ENCODE measurements at regions not wholly inside any gene's neighbourhood (a gene's known extent, or its start where the extent isn't known, plus 50 kb on each side); places are given as distances from the start of the nearest gene placed in this dataset.
"Not testable (repeated sequence)": the region's sequence is repeated elsewhere in the genome, so short reads cannot be mapped to it uniquely, and the experiment has no call there.

- Histone ChIP-seq H3K36me3 (ENCODE audit: control insufficient read depth, insufficient read depth, low read length) (no peaks in the 10 kb centered on the region), H3K27me3 (ENCODE audit: control insufficient read depth, insufficient read depth, low read length) (peaks cover 1% of the 10 kb centered on the region), H3K27ac (ENCODE audit: insufficient read depth, low read length, poor library complexity, severe bottlenecking) (no peak overlapping the region), H3K4me3 (ENCODE audit: low read depth, low read length) (no peak overlapping the region), H3K9me3 (ENCODE audit: control insufficient read depth in 2 of 2, low read length in 2 of 2) (no peaks in the 10 kb centered on the region), H3K4me1 (ENCODE audit: control insufficient read depth, insufficient read depth, low read length, poor library complexity, severe bottlenecking) (no peaks in the 10 kb centered on the region)
- peaks cover 16% of the 10 kb centered on the region for H3K27me3 Mint-ChIP-seq
- H3K4me1 Mint-ChIP-seq = no peaks in the 10 kb centered on the region
- peaks cover 0 to 3% (median 0%) of the 10 kb centered on the region in 7 donors for H3K9me3 Mint-ChIP-seq
- DNase-seq = no peak
- H3K36me3 Mint-ChIP-seq = no peaks in the 10 kb centered on the region
- no peak overlapping the region for H3K27ac Mint-ChIP-seq
- ATAC-seq (ENCODE audit: low read depth in 2 of 2) = no peak
- no peak overlapping the region for H3K4me3 Mint-ChIP-seq
These were observed 71.6 kb upstream of the HSPB3 start for GRCh38 chr5:54383941-54384340.

GRCh38 chr5:54383225-54383901 lies 72.1 kb upstream of the HSPB3 start:
- no peaks in the 10 kb centered on the region for H3K4me1 Mint-ChIP-seq
- DNase-seq (no peak), ATAC-seq (ENCODE audit: low read depth in 2 of 2) (no peak)
- peaks cover 1% of the 10 kb centered on the region for H3K27me3 ChIP-seq (ENCODE audit: control insufficient read depth, insufficient read depth, low read length)
- H3K9me3 Mint-ChIP-seq = peaks cover 0 to 3% (median 0%) of the 10 kb centered on the region in 7 donors
- H3K4me3 Mint-ChIP-seq = no peak overlapping the region
- peaks cover 16% of the 10 kb centered on the region for H3K27me3 Mint-ChIP-seq
- H3K36me3 Mint-ChIP-seq = no peaks in the 10 kb centered on the region
- no peak overlapping the region for H3K27ac ChIP-seq (ENCODE audit: insufficient read depth, low read length, poor library complexity, severe bottlenecking)
- H3K4me3 ChIP-seq (ENCODE audit: low read depth, low read length) = no peak overlapping the region
- H3K27ac Mint-ChIP-seq = no peak overlapping the region
- H3K4me1 ChIP-seq (ENCODE audit: control insufficient read depth, insufficient read depth, low read length, poor library complexity, severe bottlenecking) = no peaks in the 10 kb centered on the region
- no peaks in the 10 kb centered on the region for H3K36me3 ChIP-seq (ENCODE audit: control insufficient read depth, insufficient read depth, low read length)
- no peaks in the 10 kb centered on the region for H3K9me3 ChIP-seq (ENCODE audit: control insufficient read depth in 2 of 2, low read length in 2 of 2)

- H3K27me3 ChIP-seq (ENCODE audit: control insufficient read depth, insufficient read depth, low read length); H3K4me3 ChIP-seq (ENCODE audit: low read depth, low read length); H3K4me3 Mint-ChIP-seq; ATAC-seq (ENCODE audit: low read depth in 2 of 2); H3K36me3 Mint-ChIP-seq; H3K4me1 Mint-ChIP-seq; DNase-seq; H3K4me1 ChIP-seq (ENCODE audit: control insufficient read depth, insufficient read depth, low read length, poor library complexity, severe bottlenecking); H3K9me3 Mint-ChIP-seq; H3K9me3 ChIP-seq (ENCODE audit: control insufficient read depth in 2 of 2, low read length in 2 of 2); H3K36me3 ChIP-seq (ENCODE audit: control insufficient read depth, insufficient read depth, low read length); H3K27ac Mint-ChIP-seq; H3K27ac ChIP-seq (ENCODE audit: insufficient read depth, low read length, poor library complexity, severe bottlenecking): not testable (repeated sequence)
- peaks cover 19% of the 10 kb centered on the region for H3K27me3 Mint-ChIP-seq
These were observed 70.9 kb upstream of the ARL15 start for GRCh38 chr5:54381319-54381718.

- Mint-ChIP-seq H3K4me3 (no peak overlapping the region), H3K27ac (no peak overlapping the region), H3K27me3 (peaks cover 22% of the 10 kb centered on the region), H3K36me3 (no peaks in the 10 kb centered on the region), H3K4me1 (no peaks in the 10 kb centered on the region), H3K9me3 (peaks cover 0 to 6% (median 3%) of the 10 kb centered on the region in 7 donors)
- H3K4me1 ChIP-seq (ENCODE audit: control insufficient read depth, insufficient read depth, low read length, poor library complexity, severe bottlenecking) = no peaks in the 10 kb centered on the region
- no peaks in the 10 kb centered on the region for H3K9me3 ChIP-seq (ENCODE audit: control insufficient read depth in 2 of 2, low read length in 2 of 2)
- DNase-seq = no peak
- ATAC-seq (ENCODE audit: low read depth in 2 of 2) = no peak
- H3K27me3 ChIP-seq (ENCODE audit: control insufficient read depth, insufficient read depth, low read length) = peaks cover 6% of the 10 kb centered on the region
- H3K36me3 ChIP-seq (ENCODE audit: control insufficient read depth, insufficient read depth, low read length) = no peaks in the 10 kb centered on the region
- H3K4me3 ChIP-seq (ENCODE audit: low read depth, low read length) = no peak overlapping the region
- no peak overlapping the region for H3K27ac ChIP-seq (ENCODE audit: insufficient read depth, low read length, poor library complexity, severe bottlenecking)
These were observed 69.2 kb upstream of the ARL15 start for GRCh38 chr5:54379590-54379989.

DNA sequence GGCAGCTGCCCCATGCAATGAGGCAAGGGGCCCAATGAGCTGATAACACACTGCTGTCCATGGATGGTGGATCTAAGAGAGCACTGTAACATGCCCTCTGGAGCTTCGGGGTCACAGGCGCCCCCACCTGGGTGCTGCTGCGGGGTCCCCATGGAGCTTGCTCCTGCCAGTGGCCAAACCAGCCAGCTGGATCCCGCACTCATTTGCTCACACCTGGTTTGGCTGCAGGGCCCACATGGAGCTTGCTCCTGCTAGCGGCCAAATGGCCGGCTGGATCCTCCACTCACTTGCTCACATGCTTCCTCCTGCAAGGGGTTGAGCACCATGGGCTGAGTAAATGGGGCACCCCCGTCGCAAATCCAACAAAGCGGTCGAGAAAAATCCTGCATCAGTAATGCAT lies 68.3 kb upstream of the ARL15 start:
- ATAC-seq (ENCODE audit: low read depth in 2 of 2) = no peak
- Mint-ChIP-seq H3K27ac (no peak overlapping the region), H3K4me3 (no peak overlapping the region), H3K36me3 (no peaks in the 10 kb centered on the region), H3K27me3 (peaks cover 31% of the 10 kb centered on the region), H3K4me1 (no peaks in the 10 kb centered on the region), H3K9me3 (peaks cover 0 to 6% (median 3%) of the 10 kb centered on the region in 7 donors)
- no peaks in the 10 kb centered on the region for H3K4me1 ChIP-seq (ENCODE audit: control insufficient read depth, insufficient read depth, low read length, poor library complexity, severe bottlenecking)
- no peak overlapping the region for H3K27ac ChIP-seq (ENCODE audit: insufficient read depth, low read length, poor library complexity, severe bottlenecking)
- DNase-seq = no peak
- no peaks in the 10 kb centered on the region for H3K9me3 ChIP-seq (ENCODE audit: control insufficient read depth in 2 of 2, low read length in 2 of 2)
- peaks cover 7% of the 10 kb centered on the region for H3K27me3 ChIP-seq (ENCODE audit: control insufficient read depth, insufficient read depth, low read length)
- H3K36me3 ChIP-seq (ENCODE audit: control insufficient read depth, insufficient read depth, low read length) = no peaks in the 10 kb centered on the region
- no peak overlapping the region for H3K4me3 ChIP-seq (ENCODE audit: low read depth, low read length)

GRCh38 chr5:54377339-54377738 lies 67.0 kb upstream of the ARL15 start:
- peaks cover 0 to 12% (median 3%) of the 10 kb centered on the region in 7 donors for H3K9me3 Mint-ChIP-seq
- not testable (repeated sequence) for H3K9me3 ChIP-seq (ENCODE audit: control insufficient read depth in 2 of 2, low read length in 2 of 2); H3K27ac Mint-ChIP-seq; H3K4me3 Mint-ChIP-seq; H3K36me3 ChIP-seq (ENCODE audit: control insufficient read depth, insufficient read depth, low read length); H3K4me3 ChIP-seq (ENCODE audit: low read depth, low read length); H3K4me1 ChIP-seq (ENCODE audit: control insufficient read depth, insufficient read depth, low read length, poor library complexity, severe bottlenecking); H3K27me3 ChIP-seq (ENCODE audit: control insufficient read depth, insufficient read depth, low read length); DNase-seq; ATAC-seq (ENCODE audit: low read depth in 2 of 2); H3K27ac ChIP-seq (ENCODE audit: insufficient read depth, low read length, poor library complexity, severe bottlenecking); H3K36me3 Mint-ChIP-seq; H3K4me1 Mint-ChIP-seq
- peaks cover 36% of the 10 kb centered on the region for H3K27me3 Mint-ChIP-seq

GRCh38 chr5:54370982-54371381 lies 60.6 kb upstream of the ARL15 start:
- Mint-ChIP-seq H3K27me3 (peaks cover 41% of the 10 kb centered on the region), H3K36me3 (no peaks in the 10 kb centered on the region), H3K9me3 (peaks cover 0 to 7% (median 3%) of the 10 kb centered on the region in 7 donors), H3K4me1 (no peaks in the 10 kb centered on the region), H3K4me3 (no peak overlapping the region), H3K27ac (no peak overlapping the region)
- Histone ChIP-seq H3K27me3 (ENCODE audit: control insufficient read depth, insufficient read depth, low read length) (peaks cover 7% of the 10 kb centered on the region), H3K4me3 (ENCODE audit: low read depth, low read length) (no peak overlapping the region), H3K4me1 (ENCODE audit: control insufficient read depth, insufficient read depth, low read length, poor library complexity, severe bottlenecking) (no peaks in the 10 kb centered on the region), H3K36me3 (ENCODE audit: control insufficient read depth, insufficient read depth, low read length) (no peaks in the 10 kb centered on the region), H3K9me3 (ENCODE audit: control insufficient read depth in 2 of 2, low read length in 2 of 2) (no peaks in the 10 kb centered on the region), H3K27ac (ENCODE audit: insufficient read depth, low read length, poor library complexity, severe bottlenecking) (no peak overlapping the region)
- no peak for DNase-seq
- no peak for ATAC-seq (ENCODE audit: low read depth in 2 of 2)

- no peak overlapping the region for H3K4me3 ChIP-seq (ENCODE audit: low read depth, low read length)
- Mint-ChIP-seq H3K36me3 (no peaks in the 10 kb centered on the region), H3K4me1 (no peaks in the 10 kb centered on the region), H3K4me3 (no peak overlapping the region), H3K27ac (no peak overlapping the region), H3K9me3 (peaks cover 0 to 5% (median 1%) of the 10 kb centered on the region in 7 donors), H3K27me3 (peaks cover 28% of the 10 kb centered on the region)
- no peaks in the 10 kb centered on the region for H3K9me3 ChIP-seq (ENCODE audit: control insufficient read depth in 2 of 2, low read length in 2 of 2)
- H3K36me3 ChIP-seq (ENCODE audit: control insufficient read depth, insufficient read depth, low read length) = no peaks in the 10 kb centered on the region
- no peak for ATAC-seq (ENCODE audit: low read depth in 2 of 2)
- H3K4me1 ChIP-seq (ENCODE audit: control insufficient read depth, insufficient read depth, low read length, poor library complexity, severe bottlenecking) = no peaks in the 10 kb centered on the region
- H3K27me3 ChIP-seq (ENCODE audit: control insufficient read depth, insufficient read depth, low read length) = no peaks in the 10 kb centered on the region
- no peak for DNase-seq
- no peak overlapping the region for H3K27ac ChIP-seq (ENCODE audit: insufficient read depth, low read length, poor library complexity, severe bottlenecking)
These were observed 57.5 kb upstream of the ARL15 start for GRCh38 chr5:54367844-54368243.
